Posterior vena cava (tissue), 2 donors: ENCODE measurements at regions not wholly inside any gene's neighbourhood (a gene's known extent, or its start where the extent isn't known, plus 50 kb on each side); places are given as distances from the start of the nearest gene placed in this dataset.
"Not testable (repeated sequence)": the region's sequence is repeated elsewhere in the genome, so short reads cannot be mapped to it uniquely, and the experiment has no call there.

ENCODE experiments used
- DNase-seq: peaks from one replicate; pipeline ENCODE4 v3.0.0-alpha.2; 2020; ENCODE audit warnings: low spot score
- intact Hi-C, 2 donors: fragments of 100-400 bp; cut with DNase I; formaldehyde crosslinking; loops; one replicate each; pipeline versions ENCODE4 v1.14.1 to v1.14.2; 2022 to 2023
- donor health status: DM: yes; HTN: yes; CAD: no.
- donor health status: DM: yes; HTN: yes; CAD: no.

GRCh38 chr2:171266102-171266501, 105.4 kb upstream of the TLK1 start:
- DNase-seq, result no peak
- intact Hi-C loops, result loop anchor here in 1 of 2 donors (5.0 kb wide), 1 partner anchor 1794 kb away; no protein-coding TSS in a partner anchor

- intact Hi-C loops, DNase-seq: not testable (repeated sequence)
Measured at GRCh38 chr2:171261529-171261928, 100.8 kb upstream of the TLK1 start.

GRCh38 chr2:171260471-171261424, 100.1 kb upstream of the TLK1 start:
- intact Hi-C loops, result no loop called here
- DNase-seq, result no peak

GRCh38 chr2:171254666-171255065, 94.0 kb upstream of the TLK1 start:
- no peak for DNase-seq
- intact Hi-C loops, result no loop called here

GRCh38 chr2:171253900-171254650, 93.4 kb upstream of the TLK1 start:
- intact Hi-C loops, result no loop called here

GRCh38 chr2:171253279-171253678, 92.6 kb upstream of the TLK1 start:
- intact Hi-C loops, result no loop called here
- no peak for DNase-seq

More at GRCh38 chr2:171253900-171254650, 93.4 kb upstream of the TLK1 start:
- no peak for DNase-seq

GRCh38 chr2:171249689-171250088, 89.0 kb upstream of the TLK1 start:
- no peak for DNase-seq
- intact Hi-C loops, result no loop called here

- no peak for DNase-seq
- intact Hi-C loops, result no loop called here
Measured at GRCh38 chr2:171247741-171248662, 87.3 kb upstream of the TLK1 start.

- intact Hi-C loops, result no loop called here
- DNase-seq, result no peak
Measured at GRCh38 chr2:171244970-171245782, 84.5 kb upstream of the TLK1 start.

GRCh38 chr2:171244466-171244969, 83.8 kb upstream of the TLK1 start:
- DNase-seq, result no peak
- intact Hi-C loops, result no loop called here

- no peak for DNase-seq
- intact Hi-C loops, result no loop called here
Measured at GRCh38 chr2:171241771-171242170, 81.1 kb upstream of the TLK1 start.

- intact Hi-C loops, result no loop called here
- DNase-seq, result no peak
Measured at GRCh38 chr2:171238946-171239345, 78.3 kb upstream of the TLK1 start.

- intact Hi-C loops, result no loop called here
- DNase-seq, result no peak
Measured at GRCh38 chr2:171237751-171238505, 77.2 kb upstream of the TLK1 start.

GRCh38 chr2:171235262-171235881, 74.7 kb upstream of the TLK1 start:
- intact Hi-C loops, result no loop called here
- no peak for DNase-seq

- intact Hi-C loops, result no loop called here
- DNase-seq, result no peak
Measured at GRCh38 chr2:171230176-171230575, 69.5 kb upstream of the TLK1 start.

GRCh38 chr2:171228826-171229225, 68.1 kb upstream of the TLK1 start:
- DNase-seq, result no peak
- intact Hi-C loops, result no loop called here

- intact Hi-C loops, result no loop called here
- no peak for DNase-seq
Measured at GRCh38 chr2:171227066-171227782, 66.5 kb upstream of the TLK1 start.
